SJSA1 (cell line): ENCODE measurements at regions not wholly inside any gene's neighbourhood (a gene's known extent, or its start where the extent isn't known, plus 50 kb on each side); places are given as distances from the start of the nearest gene placed in this dataset.

Experiments used
- DNase-seq, 2 experiments: peaks; one replicate each; pipeline ENCODE4 v3.0.0-alpha.2; 2015 to 2020; ENCODE audit warnings: low spot score in 2 of 2, low read depth in 1 of 2
- H3K27ac ChIP-seq: fragments of 250-450 bp; sonication (Bioruptor Pico); 2 replicates; pipeline ENCODE4 v1.5.1; 2020; ENCODE audit warnings: mild to moderate bottlenecking, moderate library complexity
- H3K27me3 ChIP-seq: fragments of 250-450 bp; sonication (Bioruptor Pico); replicated peaks from 2 replicates; pipeline ENCODE4 v1.5.1; 2020; ENCODE audit warnings: mild to moderate bottlenecking, moderate library complexity
- H3K36me3 ChIP-seq: fragments of 250-450 bp; sonication (Bioruptor Pico); 2 replicates; pipeline ENCODE4 v1.5.1; 2020; ENCODE audit warnings: mild to moderate bottlenecking
- H3K4me1 ChIP-seq: fragments of 250-450 bp; sonication (Bioruptor Pico); replicated peaks from 2 replicates; pipeline ENCODE4 v1.6.1; 2021; ENCODE audit warnings: mild to moderate bottlenecking
- H3K4me3 ChIP-seq: fragments of 250-450 bp; sonication (Bioruptor Pico); 2 replicates; pipeline ENCODE4 v1.5.1; 2020; ENCODE audit warnings: mild to moderate bottlenecking
- H3K9me3 ChIP-seq: fragments of 250-450 bp; sonication (Bioruptor Pico); replicated peaks from 2 replicates; pipeline ENCODE4 v1.5.1; 2020; ENCODE audit warnings: mild to moderate bottlenecking

GRCh38 chr13:24006520-24007248, 109.4 kb upstream of the C1QTNF9B start:
- Histone ChIP-seq H3K27ac (no peak overlapping the region), H3K4me1 (no peaks in the 10 kb centered on the region), H3K36me3 (no peaks in the 10 kb centered on the region), H3K4me3 (no peak overlapping the region), H3K9me3 (no peaks in the 10 kb centered on the region), H3K27me3 (no peaks in the 10 kb centered on the region)
- no peak for DNase-seq

GRCh38 chr13:24007979-24008620, 110.8 kb upstream of the C1QTNF9B start:
- H3K27ac ChIP-seq, result no peak overlapping the region

GRCh38 chr13:24008679-24009078, 111.4 kb upstream of the C1QTNF9B start:
- no peaks in the 10 kb centered on the region for H3K9me3 ChIP-seq
- no peaks in the 10 kb centered on the region for H3K4me1 ChIP-seq
- no peaks in the 10 kb centered on the region for H3K27me3 ChIP-seq
- H3K4me3 ChIP-seq, result no peak overlapping the region
- no peaks in the 10 kb centered on the region for H3K36me3 ChIP-seq
- H3K27ac ChIP-seq, result no peak overlapping the region
- DNase-seq, result no peak

More at GRCh38 chr13:24007979-24008620, 110.8 kb upstream of the C1QTNF9B start:
- Histone ChIP-seq H3K27me3 (no peaks in the 10 kb centered on the region), H3K9me3 (no peaks in the 10 kb centered on the region), H3K4me1 (no peaks in the 10 kb centered on the region), H3K4me3 (no peak overlapping the region), H3K36me3 (no peaks in the 10 kb centered on the region)
- no peak for DNase-seq

- Histone ChIP-seq H3K27ac (no peak overlapping the region), H3K4me3 (no peak overlapping the region), H3K27me3 (no peaks in the 10 kb centered on the region), H3K4me1 (no peaks in the 10 kb centered on the region), H3K9me3 (no peaks in the 10 kb centered on the region), H3K36me3 (no peaks in the 10 kb centered on the region)
- DNase-seq, result no peak
Measured at GRCh38 chr13:24011266-24011665, 114.0 kb upstream of the C1QTNF9B start.

GRCh38 chr13:24012648-24013047, 115.3 kb upstream of the C1QTNF9B start:
- H3K4me3 ChIP-seq, result no peak overlapping the region
- H3K9me3 ChIP-seq, result no peaks in the 10 kb centered on the region
- no peaks in the 10 kb centered on the region for H3K36me3 ChIP-seq
- no peaks in the 10 kb centered on the region for H3K4me1 ChIP-seq
- DNase-seq, result no peak
- no peak overlapping the region for H3K27ac ChIP-seq
- no peaks in the 10 kb centered on the region for H3K27me3 ChIP-seq

- no peak overlapping the region for H3K27ac ChIP-seq
- no peak for DNase-seq
- H3K4me3 ChIP-seq, result no peak overlapping the region
- H3K27me3 ChIP-seq, result no peaks in the 10 kb centered on the region
- H3K36me3 ChIP-seq, result no peaks in the 10 kb centered on the region
- H3K4me1 ChIP-seq, result no peaks in the 10 kb centered on the region
- H3K9me3 ChIP-seq, result no peaks in the 10 kb centered on the region
Measured at GRCh38 chr13:24013189-24013588, 115.9 kb upstream of the C1QTNF9B start.

GRCh38 chr13:24016046-24016445, 118.7 kb upstream of the C1QTNF9B start:
- Histone ChIP-seq H3K9me3 (no peaks in the 10 kb centered on the region), H3K27ac (no peak overlapping the region), H3K36me3 (no peaks in the 10 kb centered on the region), H3K27me3 (no peaks in the 10 kb centered on the region), H3K4me3 (no peak overlapping the region), H3K4me1 (no peaks in the 10 kb centered on the region)
- DNase-seq, result no peak

GRCh38 chr13:24022568-24022967, 125.3 kb upstream of the C1QTNF9B start:
- no peaks in the 10 kb centered on the region for H3K27me3 ChIP-seq
- H3K27ac ChIP-seq, result no peak overlapping the region
- no peaks in the 10 kb centered on the region for H3K4me1 ChIP-seq
- H3K4me3 ChIP-seq, result no peak overlapping the region
- H3K36me3 ChIP-seq, result no peaks in the 10 kb centered on the region
- DNase-seq, result no peak
- no peaks in the 10 kb centered on the region for H3K9me3 ChIP-seq

GRCh38 chr13:24023073-24023472, 125.8 kb upstream of the C1QTNF9B start:
- Histone ChIP-seq H3K36me3 (no peaks in the 10 kb centered on the region), H3K4me3 (no peak overlapping the region), H3K4me1 (no peaks in the 10 kb centered on the region), H3K27me3 (no peaks in the 10 kb centered on the region), H3K9me3 (no peaks in the 10 kb centered on the region), H3K27ac (no peak overlapping the region)
- no peak for DNase-seq

- Histone ChIP-seq H3K4me3 (no peak overlapping the region), H3K27ac (no peak overlapping the region), H3K27me3 (no peaks in the 10 kb centered on the region), H3K36me3 (no peaks in the 10 kb centered on the region), H3K9me3 (no peaks in the 10 kb centered on the region), H3K4me1 (no peaks in the 10 kb centered on the region)
- DNase-seq, result no peak
Measured at GRCh38 chr13:24027494-24027893, 130.2 kb upstream of the C1QTNF9B start.

GRCh38 chr13:24032252-24032651, 128.3 kb upstream of the SPATA13 start:
- no peaks in the 10 kb centered on the region for H3K4me1 ChIP-seq
- DNase-seq, result no peak
- H3K36me3 ChIP-seq, result no peaks in the 10 kb centered on the region
- no peaks in the 10 kb centered on the region for H3K27me3 ChIP-seq
- H3K27ac ChIP-seq, result no peak overlapping the region
- no peaks in the 10 kb centered on the region for H3K9me3 ChIP-seq
- H3K4me3 ChIP-seq, result no peak overlapping the region

- H3K4me1 ChIP-seq, result no peaks in the 10 kb centered on the region
- H3K9me3 ChIP-seq, result no peaks in the 10 kb centered on the region
- no peak for DNase-seq
- H3K27ac ChIP-seq, result no peak overlapping the region
- no peaks in the 10 kb centered on the region for H3K36me3 ChIP-seq
- H3K4me3 ChIP-seq, result no peak overlapping the region
- H3K27me3 ChIP-seq, result no peaks in the 10 kb centered on the region
Measured at GRCh38 chr13:24032674-24033073, 127.8 kb upstream of the SPATA13 start.

- Histone ChIP-seq H3K27me3 (no peaks in the 10 kb centered on the region), H3K27ac (no peak overlapping the region), H3K4me3 (no peak overlapping the region), H3K9me3 (no peaks in the 10 kb centered on the region), H3K4me1 (peaks cover 7% of the 10 kb centered on the region), H3K36me3 (no peaks in the 10 kb centered on the region)
- no peak for DNase-seq
Measured at GRCh38 chr13:24033527-24034302, 126.8 kb upstream of the SPATA13 start.

GRCh38 chr13:24035411-24035810, 125.1 kb upstream of the SPATA13 start:
- H3K36me3 ChIP-seq, result no peaks in the 10 kb centered on the region
- H3K4me1 ChIP-seq, result peaks cover 12% of the 10 kb centered on the region
- H3K4me3 ChIP-seq, result no peak overlapping the region
- H3K27me3 ChIP-seq, result no peaks in the 10 kb centered on the region
- no peaks in the 10 kb centered on the region for H3K9me3 ChIP-seq
- no peak overlapping the region for H3K27ac ChIP-seq
- no peak for DNase-seq
